HG02642 (cell line): ENCODE measurements at regions not wholly inside any gene's neighbourhood (a gene's known extent, or its start where the extent isn't known, plus 50 kb on each side); places are given as distances from the start of the nearest gene placed in this dataset.
"Not testable (repeated sequence)": the region's sequence is repeated elsewhere in the genome, so short reads cannot be mapped to it uniquely, and the experiment has no call there.

Source experiments
- ATAC-seq: cut with Tn5 transposase; IDR thresholded peaks from one replicate; pipeline ENCODE4 v1.9.1; 2021; ENCODE audit warnings: mild to moderate bottlenecking; ENCODE audit not compliant: unreplicated experiment, poor library complexity

DNA sequence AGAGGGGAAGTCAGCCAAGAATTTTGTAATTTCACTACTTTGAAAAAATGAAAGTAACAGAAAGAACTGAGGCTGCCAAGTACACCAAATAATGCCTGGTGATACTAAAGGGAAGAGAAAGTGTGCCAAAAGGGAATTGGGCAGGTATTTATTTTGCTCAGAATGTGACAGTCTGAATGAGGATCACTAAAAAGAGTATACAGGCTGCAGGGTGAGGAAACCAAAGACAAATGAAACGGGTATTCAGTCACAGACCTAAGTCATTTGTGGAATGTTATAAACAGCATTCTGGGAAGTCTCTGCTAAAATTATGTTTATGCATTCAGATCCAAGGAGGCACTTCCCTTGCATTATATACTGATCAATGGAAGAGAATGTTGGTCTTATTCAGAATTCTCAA lies 418.6 kb upstream of the SLC39A10 start:
- ATAC-seq: no peak

DNA sequence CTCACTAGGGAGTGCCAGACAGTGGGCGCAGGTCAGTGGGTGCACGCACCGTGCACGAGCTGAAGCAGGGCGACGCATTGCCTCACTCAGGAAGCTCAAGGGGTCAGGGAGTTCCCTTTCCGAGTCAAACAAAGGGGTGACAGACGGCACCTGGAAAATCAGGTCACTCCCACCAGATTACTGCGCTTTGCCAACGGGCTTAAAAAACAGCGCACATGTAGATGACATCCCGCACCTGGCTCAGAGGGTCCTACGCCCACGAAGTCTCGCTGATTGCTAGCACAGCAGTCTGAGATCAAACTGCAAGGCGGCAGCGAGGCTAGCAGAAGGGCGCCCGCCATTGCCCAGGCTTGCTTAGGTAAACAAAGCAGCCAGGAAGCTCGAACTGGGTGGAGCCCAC lies 428.5 kb upstream of the SLC39A10 start:
- ATAC-seq: not testable (repeated sequence)

GRCh38 chr2:195214072-195214471 lies 443.0 kb upstream of the SLC39A10 start:
- no peak for ATAC-seq

DNA sequence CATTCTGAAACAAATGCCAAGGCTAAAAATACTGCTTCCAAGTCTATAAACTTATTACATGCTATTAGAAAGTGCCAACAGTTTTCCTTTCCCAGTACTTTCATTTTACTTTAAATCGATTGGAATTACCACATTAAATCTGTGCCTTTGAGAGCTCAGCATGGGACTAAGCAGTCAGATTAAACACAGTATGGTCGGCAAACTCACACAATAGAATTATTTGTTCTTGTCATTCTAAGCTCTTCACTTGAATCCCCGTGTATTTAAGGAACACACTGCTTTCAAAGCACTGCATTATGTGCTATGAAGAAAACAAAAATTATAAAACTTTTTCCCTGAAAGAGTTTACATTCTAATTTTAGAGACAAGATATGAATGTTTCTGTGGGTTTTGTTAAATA lies 444.4 kb upstream of the SLC39A10 start:
- ATAC-seq: no peak

GRCh38 chr2:195202163-195202845 lies 454.7 kb upstream of the SLC39A10 start:
- no peak for ATAC-seq

DNA sequence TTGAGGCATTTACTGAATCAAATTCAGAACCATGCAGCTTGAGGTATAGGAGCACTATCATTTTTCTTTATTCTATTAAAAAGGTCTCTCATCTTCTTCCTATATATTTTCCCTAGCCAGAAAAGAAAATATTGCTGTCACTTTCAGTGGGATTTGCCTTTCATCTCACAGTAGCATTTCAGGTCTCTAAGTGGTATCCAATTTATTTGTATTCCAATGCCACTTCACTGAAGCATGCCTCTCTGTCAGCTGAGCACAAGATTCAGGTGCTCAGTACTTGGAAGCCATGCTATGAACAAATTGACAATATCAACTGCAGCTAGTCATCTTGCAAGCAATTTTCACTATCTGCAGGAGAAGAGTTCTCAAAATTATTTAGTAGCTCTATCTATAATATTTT lies 457.2 kb upstream of the SLC39A10 start:
- ATAC-seq: no peak

GRCh38 chr2:195181059-195181705 lies 475.8 kb upstream of the SLC39A10 start:
- no peak for ATAC-seq

DNA sequence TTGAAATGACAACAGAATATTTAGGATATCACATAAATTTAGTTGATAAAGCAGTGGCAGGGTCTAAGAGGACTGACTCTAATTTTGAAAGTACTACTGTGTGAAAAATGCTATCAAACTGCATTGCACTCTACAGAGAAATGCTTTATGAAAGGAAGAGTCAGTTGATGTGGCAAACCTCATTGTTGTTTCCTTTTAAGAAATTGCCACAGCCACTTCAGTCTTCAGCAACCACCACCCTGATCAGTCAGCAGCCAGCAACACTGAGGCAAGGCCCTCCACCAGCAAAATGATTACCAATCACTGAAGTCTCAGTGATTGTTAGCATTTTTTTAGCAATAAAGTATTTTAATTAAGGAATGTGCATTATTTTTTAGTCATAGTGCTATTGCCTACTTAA lies 488.7 kb upstream of the SLC39A10 start:
- ATAC-seq: no peak

DNA sequence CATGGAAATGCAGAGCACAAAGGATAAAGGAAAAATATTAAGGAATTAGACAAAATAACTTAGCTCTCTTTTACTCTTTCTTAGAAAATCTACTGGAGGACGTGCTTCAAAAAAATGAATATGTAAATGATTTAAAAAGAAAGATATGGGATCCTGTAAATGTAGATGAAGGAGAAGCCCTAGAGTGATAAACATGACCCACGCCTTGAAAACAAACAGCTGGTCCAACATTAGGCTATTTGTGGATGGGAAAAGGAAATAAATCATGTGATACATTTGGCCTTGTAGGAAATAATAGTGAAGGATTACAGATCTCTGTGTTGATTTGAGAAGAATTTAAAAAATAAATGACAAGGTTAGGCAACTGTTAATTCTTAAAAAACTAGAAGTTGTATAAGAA lies 492.1 kb upstream of the SLC39A10 start:
- no peak for ATAC-seq

GRCh38 chr2:195162918-195163317 lies 494.1 kb upstream of the SLC39A10 start:
- no peak for ATAC-seq

DNA sequence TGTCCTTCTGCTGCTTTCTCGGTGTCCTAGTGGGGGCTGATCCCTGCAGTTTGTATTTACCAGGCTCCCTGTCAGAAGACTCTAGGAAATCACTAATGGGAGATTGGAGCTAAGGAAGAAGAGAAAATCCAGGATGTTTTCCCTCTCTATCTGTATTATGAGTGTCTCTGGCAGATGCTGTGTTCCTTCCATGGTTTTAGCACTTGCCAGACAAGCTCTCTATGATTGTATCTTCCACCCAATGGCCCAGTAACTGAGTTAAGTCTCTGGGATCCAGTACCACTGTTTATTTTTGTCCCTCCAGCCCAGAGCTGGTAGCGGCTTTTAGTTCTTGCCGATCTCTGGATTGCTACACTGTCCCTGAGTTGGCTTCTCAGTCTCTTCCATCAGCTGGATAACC lies 494.8 kb upstream of the SLC39A10 start:
- ATAC-seq: no peak

- ATAC-seq: no peak
Measured at GRCh38 chr2:195160963-195161362, 496.1 kb upstream of the SLC39A10 start.

- ATAC-seq: no peak
Measured at GRCh38 chr2:195151711-195152110, 505.3 kb upstream of the SLC39A10 start.

DNA sequence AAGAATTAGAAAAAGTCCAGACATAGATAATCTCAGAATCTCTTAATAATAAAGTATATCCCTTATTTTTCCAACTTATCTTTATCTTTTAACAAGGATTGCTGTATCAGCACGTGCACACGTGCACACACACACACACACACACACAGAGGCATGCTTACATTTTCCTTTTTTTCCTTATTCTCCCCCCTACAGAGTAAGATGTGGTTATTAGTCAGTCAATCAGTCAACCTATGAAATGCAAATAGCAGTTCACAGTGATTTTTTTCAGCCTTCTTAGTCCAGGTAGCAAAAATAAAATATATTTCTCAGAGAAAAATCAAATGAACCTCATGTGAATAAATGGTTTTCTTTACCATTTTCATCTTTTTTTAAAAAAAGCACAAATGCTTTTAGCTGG lies 506.2 kb upstream of the SLC39A10 start:
- ATAC-seq: no peak

- ATAC-seq: no peak
Measured at GRCh38 chr2:195148004-195148403, 509.0 kb upstream of the SLC39A10 start.

DNA sequence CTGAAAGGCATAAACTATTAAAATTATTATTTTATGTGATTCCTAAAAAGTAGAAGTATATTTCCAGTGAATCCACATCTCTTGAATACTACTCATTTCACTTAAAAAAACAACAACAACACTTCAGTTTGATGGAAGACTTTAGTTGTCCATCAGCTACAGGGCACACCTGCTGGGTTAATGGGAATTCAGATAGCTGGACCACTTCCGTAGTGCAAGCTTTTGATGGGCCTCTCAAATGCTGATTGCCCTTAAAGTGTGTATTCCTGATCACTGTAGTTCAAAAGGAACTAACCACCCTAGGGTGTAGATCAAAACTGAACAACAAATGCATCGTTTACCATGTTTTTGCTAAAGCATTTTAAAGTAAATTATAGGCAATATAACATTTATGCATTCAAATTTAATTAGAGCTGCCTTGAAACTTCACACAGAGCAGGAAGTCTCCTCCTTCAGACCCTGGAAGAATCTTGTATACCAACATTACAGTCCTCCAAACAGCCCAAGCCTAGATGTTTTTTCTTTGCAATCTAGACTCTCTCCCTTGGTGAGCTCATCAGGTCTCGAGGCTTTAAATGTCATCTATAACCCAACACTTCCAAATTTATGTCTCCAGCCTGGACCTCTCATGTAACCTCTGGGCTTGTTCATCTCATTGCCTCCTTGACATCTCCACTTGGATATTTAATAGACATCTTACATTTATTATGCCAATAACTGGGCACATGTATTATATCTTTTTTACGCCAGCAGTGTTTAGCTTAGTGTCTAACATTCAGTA lies 510.1 kb upstream of the SLC39A10 start:
- ATAC-seq: no peak

DNA sequence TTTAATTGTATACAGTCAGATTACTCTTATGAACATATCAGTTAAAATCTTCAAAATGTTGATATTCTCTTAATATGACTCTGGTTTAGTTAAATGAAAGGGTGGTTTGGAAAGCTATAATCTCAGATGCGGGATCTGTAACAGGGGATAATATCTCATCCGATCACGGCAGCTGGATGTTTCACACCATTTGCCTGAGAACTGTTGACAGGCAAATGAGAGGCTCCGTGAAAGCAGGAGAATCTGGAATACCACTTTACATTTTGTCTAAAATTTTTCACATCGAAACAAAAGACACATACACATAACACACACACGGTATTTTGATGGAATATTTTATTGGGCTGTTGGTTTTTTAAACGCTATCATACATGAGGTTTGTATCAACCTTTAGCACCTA lies 518.6 kb upstream of the SLC39A10 start:
- no peak for ATAC-seq

GRCh38 chr2:195125889-195126288 lies 531.1 kb upstream of the SLC39A10 start:
- ATAC-seq: not testable (repeated sequence)

DNA sequence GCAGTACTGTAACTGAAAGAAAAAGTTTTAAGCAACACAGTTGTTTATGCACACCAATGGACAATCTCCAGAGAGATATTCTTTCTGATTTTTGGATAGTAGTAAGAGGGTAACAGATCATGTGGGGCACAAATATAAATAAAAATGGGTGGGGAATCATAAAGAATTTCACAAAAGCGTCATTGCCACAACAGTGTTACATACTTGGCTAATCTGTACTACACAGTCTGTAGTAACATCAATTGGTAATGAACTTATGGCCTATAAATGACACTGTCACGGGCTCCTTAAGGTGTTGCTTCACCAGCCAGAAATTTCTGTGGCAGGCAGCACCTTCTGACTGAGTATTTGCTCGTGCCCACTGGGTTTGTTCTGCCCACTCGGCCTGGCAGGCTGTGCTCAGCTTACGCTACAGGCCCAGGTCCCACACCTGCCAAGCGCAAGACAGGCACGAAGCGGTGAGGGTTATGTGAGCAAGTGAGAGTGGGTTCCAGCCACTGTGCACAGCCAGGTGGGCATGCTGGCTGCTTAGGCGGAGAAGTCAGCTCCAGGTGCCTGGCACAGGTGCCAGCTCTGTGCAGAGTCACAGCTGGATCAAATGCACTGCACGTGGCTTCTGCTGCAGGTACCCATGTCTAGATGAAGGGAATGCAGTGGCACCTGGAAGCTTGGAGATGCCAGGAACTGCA lies 532.5 kb upstream of the SLC39A10 start:
- ATAC-seq: no peak

DNA sequence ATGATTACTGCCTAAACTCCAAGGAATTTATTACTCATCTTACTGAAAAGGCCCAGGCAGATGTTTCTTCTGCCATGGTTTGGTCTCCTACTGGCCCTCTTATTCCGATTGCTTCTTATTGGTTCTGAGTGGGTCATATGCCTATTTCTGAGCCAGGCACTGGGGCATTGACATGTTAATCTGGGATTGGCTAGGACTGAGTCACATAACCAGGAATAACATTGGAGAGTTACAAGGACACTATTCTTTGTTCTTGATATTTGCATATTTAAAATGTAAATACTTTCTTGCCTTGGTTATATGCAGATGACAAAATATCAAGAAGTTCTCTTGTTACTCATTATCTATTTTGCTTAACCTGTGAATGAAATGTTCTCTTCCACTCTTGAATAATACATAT lies 534.4 kb upstream of the SLC39A10 start:
- ATAC-seq: no peak

GRCh38 chr2:195121341-195121740 lies 535.7 kb upstream of the SLC39A10 start:
- ATAC-seq: no peak
